Loucy (cell line): ENCODE measurements at regions not wholly inside any gene's neighbourhood (a gene's known extent, or its start where the extent isn't known, plus 50 kb on each side); places are given as distances from the start of the nearest gene placed in this dataset.

ENCODE experiments used
- H2AFZ ChIP-seq: fragments of 200-600 bp; sonication (generic); 2 replicates; pipeline ENCODE4 v1.6.0; 2016; ENCODE audit warnings: antibody characterized with exemption, mild to moderate bottlenecking, low read length, moderate library complexity
- H3F3A ChIP-seq: fragments of 200-600 bp; 2 replicates; pipeline ENCODE4 v1.6.0; 2016; ENCODE audit warnings: antibody characterized with exemption, low read depth, mild to moderate bottlenecking
- H3K27me3 ChIP-seq: fragments of 200-600 bp; sonication (generic); 2 replicates; pipeline ENCODE4 v1.6.1; 2014; ENCODE audit warnings: low read length, mild to moderate bottlenecking; ENCODE audit not compliant: insufficient read depth, poor library complexity, severe bottlenecking
- H3K36me3 ChIP-seq: fragments of 200-600 bp; sonication (generic); 2 replicates; pipeline ENCODE4 v1.6.1; 2016; ENCODE audit warnings: low read length; ENCODE audit not compliant: insufficient read depth
- H3K4me1 ChIP-seq: fragments of 200-600 bp; sonication (generic); 2 replicates; pipeline ENCODE4 v1.5.1; 2014; ENCODE audit warnings: low read length, mild to moderate bottlenecking; ENCODE audit not compliant: insufficient read depth, poor library complexity, severe bottlenecking
- H3K4me2 ChIP-seq: fragments of 200-600 bp; sonication (generic); 2 replicates; pipeline ENCODE4 v1.6.0; 2014; ENCODE audit warnings: antibody characterized with exemption, low read length, low read depth, mild to moderate bottlenecking; ENCODE audit not compliant: poor library complexity, severe bottlenecking
- H3K4me3 ChIP-seq: fragments of 200-600 bp; sonication (generic); 2 replicates; pipeline ENCODE4 v1.5.1; 2014; ENCODE audit warnings: low read length, mild to moderate bottlenecking, mixed read lengths; ENCODE audit not compliant: poor library complexity, severe bottlenecking
- H3K79me2 ChIP-seq: fragments of 200-600 bp; sonication (generic); 2 replicates; pipeline ENCODE4 v1.6.1; 2014; ENCODE audit warnings: low read length; ENCODE audit not compliant: insufficient read depth
- H3K9ac ChIP-seq: fragments of 200-600 bp; sonication (generic); 2 replicates; pipeline ENCODE4 v1.6.0; 2014; ENCODE audit warnings: mild to moderate bottlenecking, low read depth, low read length, moderate library complexity; ENCODE audit not compliant: poor library complexity, severe bottlenecking
- H3K9me2 ChIP-seq: fragments of 200-600 bp; sonication (generic); replicated peaks from 2 replicates; pipeline ENCODE4 v1.6.1; 2016; ENCODE audit warnings: low read depth, low read length, mixed read lengths
- H3K9me3 ChIP-seq: fragments of 200-600 bp; sonication (generic); 2 replicates; pipeline ENCODE4 v1.6.1; 2014; ENCODE audit warnings: mild to moderate bottlenecking, antibody characterized with exemption, low read length, low read depth; ENCODE audit not compliant: insufficient read depth
- H4K20me1 ChIP-seq: fragments of 200-600 bp; sonication (generic); 2 replicates; pipeline ENCODE4 v1.6.0; 2014; ENCODE audit warnings: antibody characterized with exemption, low read length, mild to moderate bottlenecking; ENCODE audit not compliant: insufficient read depth, poor library complexity, severe bottlenecking
- EZH2phosphoT487 ChIP-seq: fragments of 200-600 bp; IDR thresholded peaks from 2 replicates; pipeline ENCODE4 v1.6.1; 2018; ENCODE audit warnings: antibody characterized with exemption, mild to moderate bottlenecking, moderate library complexity, borderline replicate concordance
- TF ChIP-seq, protein P1 (sequence below): fragments of 200-600 bp; sonication (generic); conservative IDR thresholded peaks from 2 replicates; pipeline ENCODE4 v1.5.1; 2014; ENCODE audit warnings: mild to moderate bottlenecking, antibody characterized with exemption, low read length

- H3K27me3 ChIP-seq, result no peaks in the 10 kb centered on the region
- no peak overlapping the region for H2AFZ ChIP-seq
- no peak overlapping the region for H3K4me2 ChIP-seq
- H4K20me1 ChIP-seq, result no peaks in the 10 kb centered on the region
- H3K9me2 ChIP-seq, result no peaks in the 10 kb centered on the region
- TF ChIP-seq EZH2phosphoT487, result no peak
- TF ChIP-seq, protein P1, sequence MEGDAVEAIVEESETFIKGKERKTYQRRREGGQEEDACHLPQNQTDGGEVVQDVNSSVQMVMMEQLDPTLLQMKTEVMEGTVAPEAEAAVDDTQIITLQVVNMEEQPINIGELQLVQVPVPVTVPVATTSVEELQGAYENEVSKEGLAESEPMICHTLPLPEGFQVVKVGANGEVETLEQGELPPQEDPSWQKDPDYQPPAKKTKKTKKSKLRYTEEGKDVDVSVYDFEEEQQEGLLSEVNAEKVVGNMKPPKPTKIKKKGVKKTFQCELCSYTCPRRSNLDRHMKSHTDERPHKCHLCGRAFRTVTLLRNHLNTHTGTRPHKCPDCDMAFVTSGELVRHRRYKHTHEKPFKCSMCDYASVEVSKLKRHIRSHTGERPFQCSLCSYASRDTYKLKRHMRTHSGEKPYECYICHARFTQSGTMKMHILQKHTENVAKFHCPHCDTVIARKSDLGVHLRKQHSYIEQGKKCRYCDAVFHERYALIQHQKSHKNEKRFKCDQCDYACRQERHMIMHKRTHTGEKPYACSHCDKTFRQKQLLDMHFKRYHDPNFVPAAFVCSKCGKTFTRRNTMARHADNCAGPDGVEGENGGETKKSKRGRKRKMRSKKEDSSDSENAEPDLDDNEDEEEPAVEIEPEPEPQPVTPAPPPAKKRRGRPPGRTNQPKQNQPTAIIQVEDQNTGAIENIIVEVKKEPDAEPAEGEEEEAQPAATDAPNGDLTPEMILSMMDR, result no peak
- H3K4me1 ChIP-seq, result no peaks in the 10 kb centered on the region
- no peak overlapping the region for H3K4me3 ChIP-seq
- no peaks in the 10 kb centered on the region for H3K36me3 ChIP-seq
- no peaks in the 10 kb centered on the region for H3K9me3 ChIP-seq
- H3K9ac ChIP-seq, result no peak overlapping the region
- H3K79me2 ChIP-seq, result no peaks in the 10 kb centered on the region
- no peaks in the 10 kb centered on the region for H3F3A ChIP-seq
These were observed 591.4 kb downstream of the CD109 start for GRCh38 chr6:74287441-74287840.

DNA sequence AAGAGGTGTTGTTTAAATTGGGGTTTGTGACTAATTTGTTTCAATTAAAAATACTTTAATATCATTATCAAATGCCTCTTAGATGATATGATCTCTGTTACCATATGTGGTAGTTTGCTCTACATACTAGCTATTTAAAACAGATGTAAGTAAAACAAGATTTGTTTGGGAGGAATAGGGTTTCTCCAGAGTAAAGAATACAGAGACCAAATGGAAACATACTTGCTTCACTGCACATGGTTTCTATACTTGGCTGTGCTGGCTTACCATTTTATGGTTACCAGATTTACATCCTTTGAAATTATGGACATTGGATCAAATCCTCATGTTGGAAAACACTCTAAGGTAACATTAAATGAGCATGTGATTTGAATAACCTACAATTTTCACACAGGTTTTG lies 588.3 kb downstream of the CD109 start:
- Histone ChIP-seq H3K4me3 (no peak overlapping the region), H3K4me1 (no peaks in the 10 kb centered on the region), H3K36me3 (no peaks in the 10 kb centered on the region), H4K20me1 (no peaks in the 10 kb centered on the region), H3K79me2 (no peaks in the 10 kb centered on the region), H3K4me2 (no peak overlapping the region), H3K9ac (no peak overlapping the region), H3F3A (no peaks in the 10 kb centered on the region), H3K9me3 (no peaks in the 10 kb centered on the region), H2AFZ (no peak overlapping the region), H3K27me3 (no peaks in the 10 kb centered on the region), H3K9me2 (no peaks in the 10 kb centered on the region)
- TF ChIP-seq EZH2phosphoT487, result no peak
- TF ChIP-seq, protein P1, result no peak

DNA sequence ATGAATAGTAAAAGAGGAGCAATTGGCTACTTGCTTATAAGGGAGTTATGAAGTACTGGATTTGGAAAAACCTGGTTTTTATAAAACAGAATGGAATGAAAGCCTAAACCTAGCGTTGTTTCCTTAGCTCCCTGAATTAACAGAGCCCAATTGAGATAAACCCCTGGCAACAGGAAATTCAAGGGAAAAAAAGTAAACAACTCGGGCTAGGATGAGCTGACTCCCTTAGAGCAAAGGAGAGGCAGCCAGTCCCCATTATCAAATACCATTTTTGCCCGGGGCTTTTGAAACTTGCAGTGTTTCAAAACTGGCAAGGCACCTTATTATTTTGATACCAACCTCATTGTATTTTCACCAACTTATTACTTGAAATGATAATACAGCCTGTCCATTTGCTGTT lies 587.5 kb downstream of the CD109 start:
- no peak for TF ChIP-seq EZH2phosphoT487
- TF ChIP-seq, protein P1, result no peak
- no peak overlapping the region for H3K9ac ChIP-seq
- no peak overlapping the region for H2AFZ ChIP-seq
- no peaks in the 10 kb centered on the region for H4K20me1 ChIP-seq
- H3K79me2 ChIP-seq, result no peaks in the 10 kb centered on the region
- no peak overlapping the region for H3K4me2 ChIP-seq
- H3K36me3 ChIP-seq, result no peaks in the 10 kb centered on the region
- no peaks in the 10 kb centered on the region for H3K4me1 ChIP-seq
- no peak overlapping the region for H3K4me3 ChIP-seq
- no peaks in the 10 kb centered on the region for H3K27me3 ChIP-seq
- no peaks in the 10 kb centered on the region for H3K9me2 ChIP-seq
- H3K9me3 ChIP-seq, result no peaks in the 10 kb centered on the region
- H3F3A ChIP-seq, result no peaks in the 10 kb centered on the region
